ENCODE measurements at regions not wholly inside any gene's neighbourhood (a gene's known extent, or its start where the extent isn't known, plus 50 kb on each side); places are given as distances from the start of the nearest gene placed in this dataset.
A peak's percentile ranks its signal among the peaks of the same experiment; 100 is the strongest.

DNA sequence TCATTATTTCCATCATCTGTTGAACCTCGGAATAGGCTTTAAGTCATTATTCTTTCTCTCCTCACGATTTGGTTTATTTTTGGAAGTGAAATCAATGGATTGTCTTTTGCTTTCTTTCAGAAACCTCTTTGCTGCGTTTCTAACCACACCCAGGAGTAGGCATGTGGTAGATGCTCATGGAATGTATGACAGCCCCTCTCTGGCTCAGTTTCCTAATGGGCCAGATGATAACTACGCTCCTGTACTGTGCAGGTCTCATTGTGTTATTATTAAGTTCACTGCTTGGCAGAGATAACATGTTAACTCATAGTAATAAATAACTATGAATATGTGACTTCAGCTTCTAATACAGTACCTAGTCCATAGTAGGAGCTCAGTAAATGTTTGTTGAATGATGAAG is 175.5 kb upstream of the KLF4 start:
- no peak overlapping the region for H3K27ac ChIP-seq

DNA sequence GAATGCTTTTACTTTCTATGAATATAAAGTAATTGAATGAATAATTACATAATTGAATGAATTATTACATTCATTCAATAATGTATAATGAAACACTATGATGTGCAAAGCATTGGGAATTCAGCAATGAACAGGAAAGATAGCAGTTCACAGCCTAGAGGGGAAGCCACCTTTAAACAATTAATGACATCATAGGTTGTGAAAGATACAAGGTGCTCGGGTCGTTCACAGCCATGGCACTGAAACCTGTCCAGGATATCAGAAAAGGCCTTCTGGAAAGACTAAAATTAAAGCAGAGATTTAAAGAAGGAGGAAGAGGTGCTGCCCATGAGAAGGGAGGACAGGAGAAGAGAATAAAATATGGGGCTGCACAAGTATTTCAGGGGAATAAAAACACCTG is 171.4 kb upstream of the KLF4 start:
- WGBS (ENCODE audit: insufficient coverage, low coverage, low lambda C conversion rate, missing lambda C conversion rate), result 21% methylated on average over 2 of the region's 2 CpGs
- TF ChIP-seq, protein P1, sequence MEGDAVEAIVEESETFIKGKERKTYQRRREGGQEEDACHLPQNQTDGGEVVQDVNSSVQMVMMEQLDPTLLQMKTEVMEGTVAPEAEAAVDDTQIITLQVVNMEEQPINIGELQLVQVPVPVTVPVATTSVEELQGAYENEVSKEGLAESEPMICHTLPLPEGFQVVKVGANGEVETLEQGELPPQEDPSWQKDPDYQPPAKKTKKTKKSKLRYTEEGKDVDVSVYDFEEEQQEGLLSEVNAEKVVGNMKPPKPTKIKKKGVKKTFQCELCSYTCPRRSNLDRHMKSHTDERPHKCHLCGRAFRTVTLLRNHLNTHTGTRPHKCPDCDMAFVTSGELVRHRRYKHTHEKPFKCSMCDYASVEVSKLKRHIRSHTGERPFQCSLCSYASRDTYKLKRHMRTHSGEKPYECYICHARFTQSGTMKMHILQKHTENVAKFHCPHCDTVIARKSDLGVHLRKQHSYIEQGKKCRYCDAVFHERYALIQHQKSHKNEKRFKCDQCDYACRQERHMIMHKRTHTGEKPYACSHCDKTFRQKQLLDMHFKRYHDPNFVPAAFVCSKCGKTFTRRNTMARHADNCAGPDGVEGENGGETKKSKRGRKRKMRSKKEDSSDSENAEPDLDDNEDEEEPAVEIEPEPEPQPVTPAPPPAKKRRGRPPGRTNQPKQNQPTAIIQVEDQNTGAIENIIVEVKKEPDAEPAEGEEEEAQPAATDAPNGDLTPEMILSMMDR (IDR thresholded peaks at IDR 0.05), result no peak
- no peak for TF ChIP-seq POLR2A (IDR thresholded peaks at IDR 0.05)
- H3K36me3 ChIP-seq, result no peaks in the 10 kb centered on the region
- H3K9me3 ChIP-seq, result no peaks in the 10 kb centered on the region
- intact Hi-C loops (cut with DNase I), result no loop called here
- ATAC-seq (peak in 1 of 4 donors; percentile 74), DNase-seq (no peak)
- H3K27me3 ChIP-seq, result no peaks in the 10 kb centered on the region
- no peak overlapping the region for H3K4me3 ChIP-seq
- no peaks in the 10 kb centered on the region for H3K4me1 ChIP-seq
- H3K27ac ChIP-seq, result no peak overlapping the region

More for the DNA sequence above, 175.5 kb upstream of the KLF4 start:
- no peaks in the 10 kb centered on the region for H3K36me3 ChIP-seq
- TF ChIP-seq, protein P1 (IDR thresholded peaks at IDR 0.05), result no peak
- TF ChIP-seq POLR2A (IDR thresholded peaks at IDR 0.05), result no peak
- intact Hi-C loops (cut with DNase I), result no loop called here
- no peaks in the 10 kb centered on the region for H3K4me1 ChIP-seq
- ATAC-seq (no peak), DNase-seq (no peak)
- no peaks in the 10 kb centered on the region for H3K9me3 ChIP-seq
- H3K4me3 ChIP-seq, result no peak overlapping the region
- 66% methylated on average over 4 of the region's 4 CpGs for WGBS (ENCODE audit: insufficient coverage, low coverage, low lambda C conversion rate, missing lambda C conversion rate)
- H3K27me3 ChIP-seq, result no peaks in the 10 kb centered on the region

DNA sequence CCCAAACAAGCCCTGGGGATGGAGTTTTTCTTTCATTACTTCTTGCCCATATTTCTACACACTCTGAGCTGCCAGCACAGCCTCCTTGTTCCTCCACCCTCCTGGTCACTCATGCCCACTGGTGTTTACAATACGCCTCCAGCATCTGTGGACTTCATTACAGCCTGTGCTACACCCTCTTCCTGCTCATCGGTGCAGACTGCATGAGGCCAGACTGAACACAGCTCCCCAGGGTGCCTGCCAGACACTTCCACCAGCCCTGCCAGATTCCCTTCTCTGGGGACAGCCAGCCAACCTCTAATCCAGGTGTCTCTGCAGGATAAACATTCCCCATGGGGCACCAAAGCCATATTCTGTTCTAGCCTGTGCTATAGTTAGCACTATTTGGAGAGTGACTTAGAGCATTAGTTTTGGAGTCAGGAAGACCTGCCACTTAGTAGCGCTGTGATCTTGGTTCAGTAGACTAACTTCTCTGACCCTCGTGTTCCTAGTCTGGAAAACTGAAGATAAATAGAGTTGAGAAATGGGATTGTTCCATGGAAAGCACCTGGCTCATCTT is 163.8 kb upstream of the KLF4 start:
- ATAC-seq (peak; percentile 31 to 65 (median 46)), DNase-seq (no peak)
- WGBS (ENCODE audit: insufficient coverage, low coverage, low lambda C conversion rate, missing lambda C conversion rate), result 52% methylated on average over 2 of the region's 4 CpGs
- TF ChIP-seq, protein P1 (IDR thresholded peaks at IDR 0.05), result no peak
- no peak for TF ChIP-seq POLR2A (IDR thresholded peaks at IDR 0.05)
- Histone ChIP-seq H3K27ac (no peak overlapping the region), H3K4me3 (no peak overlapping the region), H3K27me3 (no peaks in the 10 kb centered on the region), H3K4me1 (no peaks in the 10 kb centered on the region), H3K36me3 (no peaks in the 10 kb centered on the region), H3K9me3 (no peaks in the 10 kb centered on the region)
- intact Hi-C loops (cut with DNase I), result no loop called here

DNA sequence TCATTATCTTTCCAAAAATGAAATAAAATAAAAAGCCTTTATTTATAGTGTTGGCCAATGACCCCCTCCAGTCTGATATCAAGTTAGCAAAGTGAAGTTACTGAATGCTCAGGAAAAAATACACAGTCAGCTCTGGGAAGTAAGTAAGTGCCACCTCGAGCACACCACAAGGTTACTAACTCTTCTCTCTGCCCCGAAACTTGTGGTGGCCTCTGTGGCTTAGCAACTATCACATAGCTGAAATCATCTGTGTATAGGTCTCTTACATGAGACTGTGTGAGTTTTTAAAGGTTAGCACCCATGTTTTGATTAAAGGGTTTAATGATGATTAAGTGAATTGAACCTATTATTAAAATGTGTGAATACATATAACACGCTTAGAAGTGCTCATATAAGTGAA is 161.4 kb upstream of the KLF4 start:
- WGBS (ENCODE audit: insufficient coverage, low coverage, low lambda C conversion rate, missing lambda C conversion rate), result 63% methylated on average over 3 of the region's 3 CpGs
- Histone ChIP-seq H3K4me1 (peaks cover 0 to 2% (median 1%) of the 10 kb centered on the region in 4 donors), H3K9me3 (no peaks in the 10 kb centered on the region), H3K36me3 (no peaks in the 10 kb centered on the region), H3K27ac (no peak overlapping the region), H3K4me3 (no peak overlapping the region), H3K27me3 (no peaks in the 10 kb centered on the region)
- TF ChIP-seq, protein P1 (IDR thresholded peaks at IDR 0.05), result no peak
- no peak for TF ChIP-seq POLR2A (IDR thresholded peaks at IDR 0.05)
- DNase-seq (no peak), ATAC-seq (no peak)
- intact Hi-C loops (cut with DNase I), result no loop called here

DNA sequence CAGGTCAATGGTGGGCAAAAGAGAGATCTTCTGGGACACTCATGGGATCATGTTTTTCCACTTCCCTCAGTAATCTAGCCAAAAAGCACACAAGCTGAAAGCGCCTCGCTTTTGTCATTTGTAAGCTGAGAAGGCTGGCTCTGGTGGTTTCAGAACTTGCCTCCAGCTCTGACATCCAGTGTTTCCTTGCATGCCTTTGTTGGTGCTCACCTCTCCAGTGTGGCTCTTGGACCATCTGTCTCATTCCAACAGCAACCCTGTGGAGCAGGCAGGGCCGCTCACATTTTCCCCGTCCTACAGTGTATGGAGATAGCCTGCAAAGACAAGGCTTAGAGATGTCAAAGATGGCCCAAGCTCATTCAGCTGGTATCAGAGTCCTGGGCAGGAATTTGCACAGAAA is 160.8 kb upstream of the KLF4 start:
- Histone ChIP-seq H3K4me3 (no peak overlapping the region), H3K9me3 (no peaks in the 10 kb centered on the region), H3K4me1 (peaks cover 0 to 9% (median 7%) of the 10 kb centered on the region in 4 donors), H3K27me3 (no peaks in the 10 kb centered on the region), H3K27ac (no peak overlapping the region), H3K36me3 (no peaks in the 10 kb centered on the region)
- 89% methylated on average over 4 of the region's 4 CpGs for WGBS (ENCODE audit: insufficient coverage, low coverage, low lambda C conversion rate, missing lambda C conversion rate)
- intact Hi-C loops (cut with DNase I), result no loop called here
- TF ChIP-seq, protein P1 (IDR thresholded peaks at IDR 0.05), result no peak
- no peak for TF ChIP-seq POLR2A (IDR thresholded peaks at IDR 0.05)
- DNase-seq, result no peak
- no peak for ATAC-seq

All from right lobe of liver (tissue), 6 donors.